A673 (cell line): ENCODE measurements at regions not wholly inside any gene's neighbourhood (a gene's known extent, or its start where the extent isn't known, plus 50 kb on each side); places are given as distances from the start of the nearest gene placed in this dataset.

Experiments used
- BruUV-seq: library from RNA; stranded (reverse); fragments of 400-500 nt; replicated peaks from 2 replicates; lab custom pipeline; 2021; lab: Mats Ljungman, UMichigan
- CTCF ChIA-PET: fragments of 300-600 bp; sonication (Branson Sonifier 250); formaldehyde crosslinking; loops from one replicate; lab custom pipeline; 2022; ENCODE audit warnings: antibody characterized with exemption; lab: Charles Lee
- POLR2A ChIA-PET: fragments of 300-600 bp; sonication (Branson Sonifier 250); formaldehyde crosslinking; loops from one replicate; lab custom pipeline; 2022; ENCODE audit warnings: antibody characterized with exemption; ENCODE audit not compliant: low non-redundant PET; lab: Charles Lee
- DNase-seq: peaks from one replicate; pipeline ENCODE4 v3.0.0-alpha.2; 2015; ENCODE audit warnings: low spot score
- H3K27ac ChIP-seq: fragments of 200-600 bp; sonication (generic); 2 replicates; pipeline ENCODE4 v1.5.1; 2016; ENCODE audit warnings: mixed run types, low read depth, mild to moderate bottlenecking, mixed read lengths, antibody characterized with exemption, low read length; ENCODE audit not compliant: poor library complexity, severe bottlenecking
- H3K27me3 ChIP-seq: fragments of 200-600 bp; sonication (generic); replicated peaks from 2 replicates; pipeline ENCODE4 v1.6.1; 2017; ENCODE audit warnings: mixed run types, low read depth, mild to moderate bottlenecking, mixed read lengths, antibody characterized with exemption, low read length; ENCODE audit not compliant: insufficient read depth, poor library complexity
- H3K36me3 ChIP-seq: fragments of 200-600 bp; sonication (generic); 2 replicates; pipeline ENCODE4 v1.6.1; 2016; ENCODE audit warnings: mixed run types, mild to moderate bottlenecking, mixed read lengths, antibody characterized with exemption, low read length; ENCODE audit not compliant: insufficient read depth, poor library complexity, severe bottlenecking
- H3K4me1 ChIP-seq: fragments of 200-600 bp; sonication (generic); 2 replicates; pipeline ENCODE4 v1.6.1; 2017; ENCODE audit warnings: mixed run types, mild to moderate bottlenecking, mixed read lengths, antibody characterized with exemption, low read length; ENCODE audit not compliant: insufficient read depth, poor library complexity, severe bottlenecking
- H3K4me3 ChIP-seq: fragments of 200-600 bp; sonication (generic); 2 replicates; pipeline ENCODE4 v1.5.1; 2016; ENCODE audit warnings: low read depth, mixed run types, mild to moderate bottlenecking, mixed read lengths, low read length; ENCODE audit not compliant: poor library complexity, severe bottlenecking
- H3K9me3 ChIP-seq: fragments of 200-600 bp; sonication (generic); 2 replicates; pipeline ENCODE4 v1.6.1; 2016; ENCODE audit warnings: mixed run types, low read depth, mild to moderate bottlenecking, mixed read lengths, antibody characterized with exemption, low read length; ENCODE audit not compliant: poor library complexity, severe bottlenecking
- EZH2 ChIP-seq: fragments of 200-600 bp; sonication (generic); IDR thresholded peaks from 2 replicates; pipeline ENCODE4 v1.6.1; 2017; ENCODE audit warnings: borderline replicate concordance, low read depth, mild to moderate bottlenecking, mixed read lengths, antibody characterized with exemption, low read length; ENCODE audit not compliant: poor library complexity, severe bottlenecking
- intact Hi-C: fragments of 100-400 bp; cut with micrococcal nuclease; formaldehyde crosslinking; loops from one replicate; pipeline ENCODE4 v1.10.0; 2022; ENCODE audit not compliant: unreplicated experiment
- TF ChIP-seq, protein P1 (sequence below): fragments of 300-800, 200-600 bp; sonication (generic); conservative IDR thresholded peaks from 2 replicates; pipeline ENCODE4 v1.5.1; 2017; ENCODE audit warnings: low read depth, mild to moderate bottlenecking, antibody characterized with exemption, low read length, moderate library complexity, mixed read lengths

DNA sequence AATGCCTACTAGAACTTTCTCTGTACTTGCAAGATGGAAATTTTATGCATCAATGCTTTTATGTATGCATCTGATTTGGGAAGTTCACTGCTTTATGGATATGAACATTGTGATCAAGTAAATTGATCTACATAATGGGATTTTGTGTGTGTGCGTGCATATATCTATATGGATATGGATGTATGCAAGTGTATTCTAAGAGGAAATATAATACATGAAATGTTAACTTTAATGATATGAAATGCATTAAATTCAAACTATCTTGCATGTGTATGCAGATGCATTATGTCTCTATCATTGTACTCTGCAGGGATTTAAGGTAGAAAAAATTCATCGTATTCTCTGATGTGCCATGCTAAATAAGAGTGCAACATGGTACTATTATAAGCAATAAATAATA is 1855.4 kb upstream of the PIK3C3 start:
- Histone ChIP-seq H3K4me3 (no peak overlapping the region), H3K27me3 (peaks cover 37% of the 10 kb centered on the region), H3K27ac (no peak overlapping the region), H3K9me3 (no peaks in the 10 kb centered on the region), H3K36me3 (no peaks in the 10 kb centered on the region), H3K4me1 (no peaks in the 10 kb centered on the region)
- TF ChIP-seq, protein P1, sequence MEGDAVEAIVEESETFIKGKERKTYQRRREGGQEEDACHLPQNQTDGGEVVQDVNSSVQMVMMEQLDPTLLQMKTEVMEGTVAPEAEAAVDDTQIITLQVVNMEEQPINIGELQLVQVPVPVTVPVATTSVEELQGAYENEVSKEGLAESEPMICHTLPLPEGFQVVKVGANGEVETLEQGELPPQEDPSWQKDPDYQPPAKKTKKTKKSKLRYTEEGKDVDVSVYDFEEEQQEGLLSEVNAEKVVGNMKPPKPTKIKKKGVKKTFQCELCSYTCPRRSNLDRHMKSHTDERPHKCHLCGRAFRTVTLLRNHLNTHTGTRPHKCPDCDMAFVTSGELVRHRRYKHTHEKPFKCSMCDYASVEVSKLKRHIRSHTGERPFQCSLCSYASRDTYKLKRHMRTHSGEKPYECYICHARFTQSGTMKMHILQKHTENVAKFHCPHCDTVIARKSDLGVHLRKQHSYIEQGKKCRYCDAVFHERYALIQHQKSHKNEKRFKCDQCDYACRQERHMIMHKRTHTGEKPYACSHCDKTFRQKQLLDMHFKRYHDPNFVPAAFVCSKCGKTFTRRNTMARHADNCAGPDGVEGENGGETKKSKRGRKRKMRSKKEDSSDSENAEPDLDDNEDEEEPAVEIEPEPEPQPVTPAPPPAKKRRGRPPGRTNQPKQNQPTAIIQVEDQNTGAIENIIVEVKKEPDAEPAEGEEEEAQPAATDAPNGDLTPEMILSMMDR = no peak
- TF ChIP-seq EZH2 = no peak
- no TSS peak for BruUV-seq
- intact Hi-C loops = no loop called here
- CTCF ChIA-PET = no interaction called here
- POLR2A ChIA-PET = interaction anchor here (0.6 kb wide), 1 partner anchor 149 kb away, joined by 3 read pairs; no protein-coding TSS in a partner anchor
- DNase-seq = no peak

DNA sequence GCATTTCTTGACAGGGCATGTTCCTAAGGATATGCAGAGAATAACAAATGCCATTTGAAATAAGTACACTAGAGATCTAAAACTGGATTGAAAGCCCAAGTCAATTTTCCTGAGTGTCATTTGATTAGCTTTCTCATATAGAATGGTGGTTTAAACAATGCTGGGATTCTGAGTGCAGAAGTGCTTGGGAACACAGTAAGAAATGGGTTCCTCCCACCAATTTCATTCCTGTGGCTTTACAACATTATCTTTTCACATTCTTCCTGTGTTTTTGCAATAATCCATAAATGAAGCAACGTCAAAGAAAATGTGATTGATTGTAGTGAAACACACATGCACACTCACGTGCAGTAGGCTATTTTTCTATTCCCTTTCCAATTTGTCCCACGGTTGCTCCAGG is 1858.4 kb upstream of the PIK3C3 start:
- CTCF ChIA-PET = no interaction called here
- intact Hi-C loops = no loop called here
- no peak overlapping the region for H3K4me3 ChIP-seq
- H3K9me3 ChIP-seq = no peaks in the 10 kb centered on the region
- BruUV-seq = no TSS peak
- H3K27me3 ChIP-seq = peaks cover 42% of the 10 kb centered on the region
- no peak overlapping the region for H3K27ac ChIP-seq
- no peaks in the 10 kb centered on the region for H3K4me1 ChIP-seq
- no peak for DNase-seq
- POLR2A ChIA-PET = no interaction called here
- no peaks in the 10 kb centered on the region for H3K36me3 ChIP-seq
- no peak for TF ChIP-seq EZH2

DNA sequence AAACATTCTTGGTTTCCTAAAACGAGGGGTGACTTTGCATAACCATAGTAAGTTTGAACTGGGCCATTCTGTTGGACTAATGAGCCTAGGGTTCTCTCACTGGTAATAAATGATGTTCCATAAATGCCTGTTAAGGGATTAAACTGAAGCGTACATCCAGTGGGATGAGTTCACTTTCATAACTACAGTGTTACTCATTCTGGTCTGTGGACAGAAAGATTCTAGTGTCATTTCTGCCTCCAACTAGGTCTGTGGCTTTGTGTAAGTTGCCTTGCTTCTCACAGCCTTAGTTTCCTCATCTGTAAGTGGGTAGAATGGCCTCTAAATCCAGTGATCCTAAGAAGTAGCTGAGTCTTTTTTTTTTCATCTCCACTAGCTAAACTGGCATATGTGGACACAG is 1860.6 kb upstream of the PIK3C3 start:
- no peak overlapping the region for H3K27ac ChIP-seq
- ChIA-PET CTCF (no interaction called here), POLR2A (no interaction called here)
- no peaks in the 10 kb centered on the region for H3K36me3 ChIP-seq
- intact Hi-C loops = no loop called here
- no peaks in the 10 kb centered on the region for H3K9me3 ChIP-seq
- no peak for TF ChIP-seq EZH2
- TF ChIP-seq, protein P1 = no peak
- BruUV-seq = no TSS peak
- peaks cover 37% of the 10 kb centered on the region for H3K27me3 ChIP-seq
- H3K4me3 ChIP-seq = no peak overlapping the region
- no peaks in the 10 kb centered on the region for H3K4me1 ChIP-seq
- no peak for DNase-seq

DNA sequence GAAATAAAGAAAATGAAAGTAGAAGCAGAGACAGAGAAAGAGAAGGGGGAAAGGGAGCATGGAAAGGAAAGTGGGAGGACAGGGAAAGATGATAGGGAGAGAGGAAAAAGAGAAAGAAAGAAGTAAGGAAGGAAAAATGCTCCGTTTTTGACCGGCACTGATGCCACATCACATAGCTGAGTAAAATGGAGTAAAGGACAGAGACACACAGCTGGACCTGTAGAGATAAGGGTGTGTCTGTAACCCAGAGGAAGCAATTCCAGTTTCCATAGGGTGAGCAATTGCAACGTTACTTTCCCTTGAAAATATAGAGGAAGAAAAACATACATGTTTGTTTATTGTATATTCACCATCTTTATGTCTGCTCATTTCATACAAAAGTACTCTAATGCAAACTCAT is 1866.9 kb upstream of the PIK3C3 start:
- Histone ChIP-seq H3K9me3 (no peaks in the 10 kb centered on the region), H3K4me3 (no peak overlapping the region), H3K27ac (no peak overlapping the region), H3K4me1 (no peaks in the 10 kb centered on the region), H3K27me3 (peaks cover 8% of the 10 kb centered on the region), H3K36me3 (no peaks in the 10 kb centered on the region)
- no TSS peak for BruUV-seq
- DNase-seq = no peak
- ChIA-PET CTCF (no interaction called here), POLR2A (no interaction called here)
- no peak for TF ChIP-seq EZH2
- TF ChIP-seq, protein P1 = no peak
- intact Hi-C loops = no loop called here
